NCI-H345 treated with DMSO at 0.1 percent for 48 hours (cell line): ENCODE measurements at regions not wholly inside any gene's neighbourhood (a gene's known extent, or its start where the extent isn't known, plus 50 kb on each side); places are given as distances from the start of the nearest gene placed in this dataset.
"Not testable (repeated sequence)": the region's sequence is repeated elsewhere in the genome, so short reads cannot be mapped to it uniquely, and the experiment has no call there.

ENCODE experiments used
- DNase-seq: peaks from one replicate; lab custom pipeline; 2025; ENCODE audit not compliant: unreplicated experiment; lab: John Stamatoyannopoulos, UW

GRCh38 chr7:69189406-69189805 is 408.9 kb upstream of the AUTS2 start:
- DNase-seq: no peak

- DNase-seq: no peak
These were observed 408.2 kb upstream of the AUTS2 start for GRCh38 chr7:69190025-69190424.

- no peak for DNase-seq
These were observed 407.5 kb upstream of the AUTS2 start for GRCh38 chr7:69190763-69191162.

- DNase-seq: no peak
These were observed 406.1 kb upstream of the AUTS2 start for GRCh38 chr7:69192134-69192533.

GRCh38 chr7:69193061-69193460 is 405.2 kb upstream of the AUTS2 start:
- no peak for DNase-seq

GRCh38 chr7:69196593-69196992 is 401.7 kb upstream of the AUTS2 start:
- no peak for DNase-seq

GRCh38 chr7:69198250-69198649 is 400.0 kb upstream of the AUTS2 start:
- no peak for DNase-seq

- DNase-seq: no peak
These were observed 399.2 kb upstream of the AUTS2 start for GRCh38 chr7:69199041-69199440.

- DNase-seq: no peak
These were observed 398.6 kb upstream of the AUTS2 start for GRCh38 chr7:69199661-69200060.

- no peak for DNase-seq
These were observed 394.4 kb upstream of the AUTS2 start for GRCh38 chr7:69203871-69204270.

- no peak for DNase-seq
These were observed 393.3 kb upstream of the AUTS2 start for GRCh38 chr7:69204943-69205342.

- no peak for DNase-seq
These were observed 392.7 kb upstream of the AUTS2 start for GRCh38 chr7:69205581-69205980.

GRCh38 chr7:69208276-69208675 is 390.0 kb upstream of the AUTS2 start:
- no peak for DNase-seq

- no peak for DNase-seq
These were observed 389.4 kb upstream of the AUTS2 start for GRCh38 chr7:69208848-69209247.

- DNase-seq: no peak
These were observed 386.9 kb upstream of the AUTS2 start for GRCh38 chr7:69211336-69211735.

- DNase-seq: no peak
These were observed 386.5 kb upstream of the AUTS2 start for GRCh38 chr7:69211739-69212138.

- no peak for DNase-seq
These were observed 384.4 kb upstream of the AUTS2 start for GRCh38 chr7:69213878-69214277.

GRCh38 chr7:69215516-69215915 is 382.8 kb upstream of the AUTS2 start:
- not testable (repeated sequence) for DNase-seq

- DNase-seq: no peak
These were observed 380.5 kb upstream of the AUTS2 start for GRCh38 chr7:69217516-69218350.

GRCh38 chr7:69218576-69218975 is 379.7 kb upstream of the AUTS2 start:
- no peak for DNase-seq

GRCh38 chr7:69219381-69219780 is 378.9 kb upstream of the AUTS2 start:
- DNase-seq: no peak

- DNase-seq: no peak
These were observed 372.9 kb upstream of the AUTS2 start for GRCh38 chr7:69225259-69225943.
